CD4-positive, alpha-beta T cell treated with Interferon alpha-2 for 1 hour (primary cell): ENCODE measurements at regions not wholly inside any gene's neighbourhood (a gene's known extent, or its start where the extent isn't known, plus 50 kb on each side); places are given as distances from the start of the nearest gene placed in this dataset.
"Not testable (repeated sequence)": the region's sequence is repeated elsewhere in the genome, so short reads cannot be mapped to it uniquely, and the experiment has no call there.

Source experiments
- DNase-seq, 2 donors: peaks; one replicate each; pipeline ENCODE4 v3.0.0-alpha.2; 2020 to 2022

GRCh38 chr2:126264625-126265024 is 391.3 kb upstream of the GYPC start:
- DNase-seq: no peak

DNA sequence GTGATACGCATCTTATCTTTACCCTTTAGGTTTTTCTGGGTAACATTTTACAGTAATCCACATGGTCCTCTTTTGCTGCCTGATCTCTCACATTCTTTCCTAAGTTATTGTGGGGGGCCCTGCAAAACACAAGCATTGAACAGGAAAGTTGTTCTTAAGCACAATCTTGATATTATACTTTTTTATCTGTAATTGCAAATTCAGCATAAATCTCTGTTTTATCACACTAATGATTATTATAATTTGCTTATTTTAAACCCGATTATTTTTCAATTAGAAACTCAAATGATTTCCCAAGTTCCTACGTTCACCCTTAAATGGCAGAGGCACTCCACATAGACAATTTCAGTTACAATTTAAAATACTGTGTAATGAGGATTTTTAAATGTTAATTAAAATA is 386.0 kb upstream of the GYPC start:
- DNase-seq: no peak

DNA sequence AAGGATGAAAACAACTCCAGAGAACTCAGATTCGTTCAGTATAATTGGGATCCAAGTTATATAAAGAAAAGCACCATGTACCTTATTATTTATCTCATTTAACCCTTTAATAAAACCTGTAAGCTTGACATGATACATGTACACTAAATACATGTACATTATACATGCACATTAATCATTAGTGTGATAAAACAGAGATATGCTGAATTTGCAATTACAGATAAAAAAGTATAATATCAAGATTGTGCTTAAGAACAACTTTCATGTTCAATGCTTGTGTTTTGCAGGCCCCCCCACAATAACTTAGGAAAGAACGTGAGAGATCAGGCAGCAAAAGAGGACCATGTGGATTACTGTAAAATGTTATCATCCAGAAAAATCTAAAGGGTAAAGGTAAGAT is 385.4 kb upstream of the GYPC start:
- no peak for DNase-seq

DNA sequence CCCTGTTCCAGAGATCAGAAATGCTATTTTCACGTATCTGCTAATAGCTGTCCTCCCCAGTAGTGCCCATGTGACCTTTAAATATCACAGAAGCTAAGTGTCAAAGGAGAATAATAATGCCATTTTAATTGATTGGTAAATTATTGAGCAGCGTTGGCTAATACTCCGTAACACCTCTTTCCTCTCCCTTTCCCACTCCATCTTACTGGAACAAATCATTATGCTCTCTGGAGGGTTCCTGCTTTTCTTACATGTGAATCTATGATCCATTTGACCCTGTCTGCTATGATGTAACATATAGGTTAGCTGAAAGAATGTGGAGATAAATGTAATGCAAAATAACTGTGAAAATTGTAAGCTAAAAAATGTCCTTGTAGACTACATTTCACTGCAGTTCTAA is 383.6 kb upstream of the GYPC start:
- DNase-seq: no peak

GRCh38 chr2:126275098-126275497 is 380.9 kb upstream of the GYPC start:
- DNase-seq: no peak

- not testable (repeated sequence) for DNase-seq
Observed at GRCh38 chr2:126276268-126276667, 379.7 kb upstream of the GYPC start.

- no peak for DNase-seq
Observed at GRCh38 chr2:126288362-126288761, 367.6 kb upstream of the GYPC start.

- not testable (repeated sequence) for DNase-seq
Observed at GRCh38 chr2:126293962-126294361, 362.0 kb upstream of the GYPC start.

DNA sequence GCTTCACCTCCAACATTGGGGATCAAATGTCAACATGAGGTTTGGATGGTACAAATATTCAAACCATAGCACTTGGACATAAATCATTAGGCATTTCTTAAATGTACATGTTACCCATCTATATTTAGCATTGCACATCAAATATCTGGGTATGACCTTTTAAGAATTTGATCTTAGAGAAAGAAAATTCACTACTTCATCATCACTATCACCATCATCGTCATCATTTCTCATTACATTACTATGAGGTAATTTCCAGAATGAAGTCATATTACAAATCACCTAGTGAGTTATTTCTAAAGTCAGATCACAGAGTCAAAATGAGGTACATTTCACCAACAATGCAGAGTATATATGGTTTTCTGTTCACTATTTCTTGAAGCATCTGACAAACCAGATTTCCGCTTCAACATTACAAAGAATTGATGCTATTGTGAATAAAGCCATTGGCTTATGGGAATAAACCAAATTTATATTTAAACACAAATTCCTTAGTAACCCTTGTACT is 356.4 kb upstream of the GYPC start:
- DNase-seq: no peak

DNA sequence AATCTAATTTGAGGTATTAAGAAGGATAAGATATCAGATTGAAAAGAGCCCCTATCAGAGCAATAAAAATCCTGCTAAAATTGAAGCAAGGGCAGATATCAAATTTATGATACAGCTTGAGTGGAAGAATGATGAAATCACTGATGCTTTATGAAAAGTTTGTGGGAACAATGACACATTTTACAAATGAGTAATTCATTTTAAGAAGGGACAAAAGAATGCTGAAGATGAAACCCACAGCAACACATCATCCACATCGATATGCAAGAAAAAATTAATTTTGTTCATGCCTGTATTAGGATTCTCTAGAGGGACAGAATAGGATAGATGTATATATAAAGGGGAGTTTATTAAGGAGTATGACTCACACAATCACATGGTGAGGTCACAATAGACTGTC is 355.6 kb upstream of the GYPC start:
- no peak for DNase-seq

DNA sequence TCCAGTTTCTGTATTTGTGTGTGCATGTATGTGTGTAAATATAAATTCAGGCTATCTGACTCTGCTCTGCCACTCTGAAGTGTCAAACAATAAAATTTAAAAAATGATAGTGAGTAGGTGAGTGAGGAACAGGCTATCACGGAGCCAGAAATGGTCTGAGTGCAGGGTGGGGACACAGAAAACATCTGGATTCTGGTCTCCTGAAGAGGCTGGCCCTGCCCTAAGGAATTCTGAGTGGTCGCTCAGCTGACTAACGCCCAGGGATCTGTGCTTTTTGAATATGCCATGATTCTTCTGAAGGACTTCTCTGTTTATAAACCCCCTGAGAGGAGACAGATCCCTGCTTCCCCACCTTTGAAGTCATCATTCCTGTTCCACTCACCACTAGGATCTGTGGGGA is 353.9 kb upstream of the GYPC start:
- DNase-seq: no peak

DNA sequence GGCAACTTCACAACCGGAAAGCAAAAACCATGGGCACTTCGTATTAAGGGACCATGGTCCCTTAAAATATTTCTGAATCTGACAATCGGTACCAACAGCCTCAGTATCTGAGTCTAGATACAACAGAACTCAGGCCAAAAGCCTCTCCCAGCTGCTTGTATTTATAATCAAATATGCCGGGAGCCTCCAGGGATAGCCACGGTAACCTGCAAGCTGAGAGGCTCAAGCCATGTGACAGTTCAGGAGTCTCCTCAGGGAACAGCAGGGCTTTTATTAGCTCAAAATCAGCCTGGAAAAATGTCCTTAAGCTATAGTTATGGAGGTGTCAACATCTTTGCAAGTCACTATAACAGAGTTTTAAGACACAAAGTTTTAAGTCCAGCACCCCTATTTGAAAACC is 352.8 kb upstream of the GYPC start:
- DNase-seq: no peak

DNA sequence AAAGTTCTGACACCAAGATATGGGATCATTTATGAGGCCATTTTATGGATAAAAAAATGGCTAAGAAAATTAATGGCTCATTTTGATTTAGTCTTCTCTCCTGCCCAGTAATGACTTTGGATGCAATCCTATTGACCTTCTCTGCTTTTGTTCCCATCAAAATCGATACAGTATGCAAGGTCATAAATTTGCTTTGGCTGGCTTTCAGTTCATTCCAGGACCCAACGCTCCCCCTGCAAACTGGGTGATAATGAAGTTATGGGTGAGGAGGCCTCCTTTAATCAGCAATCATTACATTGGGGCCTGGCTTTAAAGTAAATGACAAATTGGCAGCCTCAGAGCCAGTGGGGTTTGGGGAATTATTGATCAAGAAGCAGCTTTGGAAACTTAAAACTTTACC is 351.8 kb upstream of the GYPC start:
- DNase-seq: no peak

- no peak for DNase-seq
Observed at GRCh38 chr2:126306539-126306938, 349.4 kb upstream of the GYPC start.

DNA sequence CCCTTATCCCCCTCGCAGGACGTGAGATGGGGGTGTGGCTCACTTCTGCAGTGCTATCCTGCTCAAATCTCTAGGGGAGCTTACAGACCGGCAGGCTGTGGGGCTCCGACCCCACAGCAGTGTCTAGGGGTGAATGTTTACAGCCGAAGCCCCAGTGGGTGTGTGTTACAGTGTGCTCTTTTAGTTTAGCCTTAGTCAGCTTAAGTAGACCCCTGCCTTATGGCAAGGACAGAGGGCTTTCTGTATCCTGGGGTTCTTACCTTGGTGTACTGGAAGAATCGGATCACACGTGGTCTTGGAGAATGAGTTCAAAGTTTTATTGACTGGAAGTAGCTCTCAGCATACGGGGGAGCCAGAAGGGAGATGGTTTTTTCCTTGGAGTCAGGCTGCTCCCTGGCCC is 348.2 kb upstream of the GYPC start:
- no peak for DNase-seq

DNA sequence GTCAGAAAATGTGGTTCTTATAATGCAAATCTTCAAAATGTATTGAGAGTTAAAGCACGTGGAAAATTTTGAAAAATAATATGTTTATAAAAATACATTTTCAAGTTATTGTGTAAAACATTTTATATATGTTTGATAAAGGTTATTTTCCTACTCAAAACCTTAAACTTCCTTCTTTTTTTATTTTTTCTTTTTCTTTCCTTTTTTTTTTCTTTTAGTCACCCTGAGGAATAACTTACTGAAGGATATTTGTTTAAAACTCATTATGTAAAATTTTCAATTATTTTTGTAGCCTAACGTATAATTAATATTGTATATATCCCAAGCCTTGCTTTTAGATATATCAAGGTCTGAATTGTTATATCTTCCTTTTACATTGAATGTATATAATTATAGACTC is 346.8 kb upstream of the GYPC start:
- DNase-seq: no peak

GRCh38 chr2:126312579-126312978 is 343.4 kb upstream of the GYPC start:
- no peak for DNase-seq

- DNase-seq: no peak
Observed at GRCh38 chr2:126315828-126316227, 340.1 kb upstream of the GYPC start.

DNA sequence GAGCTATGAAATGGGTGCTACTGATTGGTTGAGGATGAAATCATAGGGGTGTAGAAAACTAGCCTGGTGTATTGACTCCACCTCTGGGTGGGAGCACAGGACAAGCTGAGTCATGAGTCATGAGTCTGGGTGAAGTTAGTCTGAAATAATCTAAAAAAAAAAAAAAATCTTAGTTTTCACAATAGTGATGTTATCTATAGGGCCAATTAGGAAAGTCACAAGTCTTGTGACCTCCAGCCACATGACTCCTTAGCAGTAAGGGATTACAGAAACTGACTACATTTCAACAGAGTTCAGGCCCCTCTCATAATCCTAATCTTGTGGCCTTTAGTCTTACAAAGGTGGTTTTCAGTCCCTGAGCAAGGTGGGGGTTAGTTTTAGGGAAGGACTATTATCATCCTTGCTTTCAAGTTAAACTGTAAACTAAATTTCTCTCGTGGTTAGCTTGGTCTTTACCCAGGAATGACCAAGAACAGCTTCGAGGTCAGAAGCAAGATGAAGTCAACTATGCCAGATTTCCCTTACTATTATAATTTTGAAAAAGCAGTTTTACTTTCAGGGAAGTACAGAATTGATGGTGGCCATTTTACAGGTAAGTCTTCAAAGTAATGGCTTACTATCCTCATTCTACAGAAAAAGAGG is 338.0 kb upstream of the GYPC start:
- no peak for DNase-seq

DNA sequence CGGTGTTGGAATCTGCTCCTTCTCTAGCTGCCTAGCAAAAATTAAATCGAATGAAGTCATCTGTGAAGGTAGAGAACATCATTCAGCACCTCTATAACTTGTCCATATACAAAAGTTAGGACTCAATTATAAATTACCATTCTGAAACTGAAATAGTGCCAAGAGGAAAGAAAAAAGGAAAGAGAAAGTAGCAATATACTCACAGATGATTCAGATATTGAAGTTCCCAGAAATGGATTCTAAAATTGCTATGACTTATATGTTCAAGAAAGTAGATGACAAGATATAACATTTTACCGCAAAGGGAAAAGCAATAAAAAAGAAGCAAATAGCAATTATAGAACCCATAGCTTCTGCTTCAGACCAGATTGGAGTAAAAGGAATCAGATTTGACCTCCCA is 333.6 kb upstream of the GYPC start:
- no peak for DNase-seq

DNA sequence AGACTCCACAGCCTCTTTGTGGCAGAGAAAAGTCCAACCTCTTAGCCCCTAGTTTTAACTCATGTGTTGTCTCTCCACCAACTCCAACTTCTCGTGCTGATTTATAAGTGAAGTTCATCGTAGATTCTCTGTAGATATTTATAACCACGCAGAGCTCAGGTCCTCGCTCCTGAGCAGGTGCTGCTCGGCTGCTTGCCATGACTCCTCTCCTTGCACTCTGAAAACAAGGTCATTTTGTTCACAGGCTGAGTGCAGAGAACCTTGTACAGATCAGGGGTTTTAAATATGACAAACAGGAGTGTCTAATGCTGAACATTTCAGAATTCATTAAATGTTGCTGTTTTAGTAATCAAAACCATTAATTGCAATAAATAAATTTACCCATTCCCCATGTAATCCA is 330.8 kb upstream of the GYPC start:
- DNase-seq: no peak

DNA sequence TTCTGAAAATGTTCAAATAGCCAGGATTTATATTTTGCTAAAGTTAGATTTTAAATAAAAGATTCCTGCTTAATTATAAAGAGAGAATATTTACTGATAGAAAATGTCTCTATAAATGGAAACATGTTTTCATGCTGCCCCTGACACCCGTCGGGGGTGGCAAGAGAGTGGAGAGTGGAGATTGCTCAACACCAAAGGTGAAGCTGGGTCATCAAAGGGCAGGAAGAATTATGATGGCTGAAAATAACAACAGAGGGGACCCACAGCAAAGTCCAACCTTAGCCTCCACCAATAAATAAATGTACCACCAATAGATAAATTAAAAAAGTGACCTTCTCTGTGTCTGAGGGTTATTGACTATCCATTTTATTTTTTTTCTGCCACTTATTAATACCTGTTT is 326.8 kb upstream of the GYPC start:
- no peak for DNase-seq

DNA sequence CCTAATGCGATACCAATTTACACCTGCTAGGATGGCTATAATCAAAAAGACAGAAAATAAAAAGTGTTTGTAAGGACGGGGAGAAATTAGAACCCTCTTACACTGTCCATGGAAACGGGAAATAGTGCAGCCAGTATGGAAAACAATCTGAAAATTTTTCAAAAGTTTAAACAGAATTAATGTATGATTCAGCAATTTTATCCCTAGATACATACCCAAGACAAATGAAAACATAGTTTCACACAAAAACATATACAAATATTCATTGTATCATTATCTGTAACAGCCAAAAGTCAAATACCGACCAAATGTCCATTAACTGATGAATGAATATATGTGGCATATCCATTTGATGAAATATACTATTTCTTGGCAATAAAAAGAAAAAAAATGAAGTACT is 313.5 kb upstream of the GYPC start:
- DNase-seq: no peak

- no peak for DNase-seq
Observed at GRCh38 chr2:126343136-126343535, 312.8 kb upstream of the GYPC start.

- DNase-seq: no peak
Observed at GRCh38 chr2:126344493-126344892, 311.5 kb upstream of the GYPC start.

GRCh38 chr2:126345691-126346090 is 310.3 kb upstream of the GYPC start:
- no peak for DNase-seq
